AML-193 (cell line): ENCODE measurements at regions not wholly inside any gene's neighbourhood (a gene's known extent, or its start where the extent isn't known, plus 50 kb on each side); places are given as distances from the start of the nearest gene placed in this dataset.

Experiments
- DNase-seq, 2 experiments: peaks; one replicate each; lab custom pipeline; 2025; lab: John Stamatoyannopoulos, UW

DNA sequence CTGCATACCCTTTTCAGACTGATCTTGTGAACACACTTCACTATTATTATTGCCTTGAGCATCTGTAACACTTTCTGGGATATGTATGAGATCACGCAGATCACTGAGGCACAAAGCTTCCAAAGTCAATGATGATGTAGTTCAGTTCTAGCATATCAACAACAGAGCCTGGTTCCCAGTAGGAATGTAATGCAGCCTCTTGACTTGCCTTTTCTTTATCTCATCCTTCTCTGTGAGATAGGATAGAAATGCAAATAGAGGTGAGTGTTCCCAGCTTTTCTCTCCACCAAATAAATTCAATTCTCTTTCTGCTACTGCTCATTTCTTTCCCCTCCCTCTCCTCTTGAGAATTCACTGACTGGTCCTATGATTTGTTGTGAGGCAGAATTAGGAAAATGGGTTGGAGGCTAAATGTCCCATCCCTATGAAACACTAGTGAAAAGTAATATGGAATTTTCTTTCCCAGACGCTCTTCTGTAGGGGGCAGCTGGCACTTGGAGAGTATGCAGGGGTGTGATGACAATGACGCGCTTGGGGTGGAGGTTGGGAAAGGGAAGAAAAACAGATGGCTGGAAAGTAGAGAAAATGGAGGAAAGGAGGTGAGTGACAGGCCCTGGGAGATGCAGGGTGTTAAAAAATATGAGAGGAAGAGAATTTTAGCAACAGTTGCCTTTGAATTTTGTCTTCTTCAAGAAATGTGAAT, 96.0 kb upstream of the TMTC1 start:
- no peak for DNase-seq

DNA sequence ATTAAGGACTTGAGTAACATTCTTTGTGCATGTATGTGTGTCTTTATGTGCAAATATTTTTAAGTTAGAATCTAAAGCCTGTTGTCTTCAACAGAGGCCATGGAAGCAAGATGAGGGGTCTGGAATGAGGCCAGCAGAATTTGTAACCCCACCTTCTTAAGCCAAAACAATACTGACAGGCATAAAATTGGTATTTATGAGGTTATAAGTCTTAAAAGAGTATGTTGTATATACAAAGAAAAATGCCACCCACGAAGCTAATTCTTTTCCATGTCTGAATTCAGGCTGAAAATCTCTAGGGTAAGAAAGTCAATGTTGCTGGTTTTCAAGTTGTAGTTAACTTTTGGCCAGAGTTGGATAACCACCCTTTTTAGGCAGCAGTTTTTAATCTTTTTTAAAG, 86.2 kb upstream of the TMTC1 start:
- DNase-seq: no peak

DNA sequence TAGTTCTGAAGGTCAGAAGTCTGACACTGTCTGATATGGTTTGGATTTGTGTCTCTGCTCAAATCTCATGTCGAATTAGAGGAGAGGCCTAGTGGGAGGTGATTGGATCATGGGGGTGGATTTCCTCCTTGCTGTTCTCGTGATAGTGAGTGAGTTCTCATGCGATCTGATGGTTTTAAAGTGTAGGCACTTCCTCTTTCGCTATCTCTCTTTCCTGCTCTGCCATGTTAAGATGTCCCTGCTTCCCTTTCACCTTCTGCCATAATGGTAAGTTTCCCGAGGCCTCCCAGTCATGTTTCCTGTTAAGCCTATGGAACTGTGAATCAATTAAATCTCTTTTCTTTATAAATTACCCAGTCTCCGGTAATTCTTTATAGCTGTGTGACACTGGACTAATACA, 84.1 kb upstream of the TMTC1 start:
- DNase-seq: no peak

DNA sequence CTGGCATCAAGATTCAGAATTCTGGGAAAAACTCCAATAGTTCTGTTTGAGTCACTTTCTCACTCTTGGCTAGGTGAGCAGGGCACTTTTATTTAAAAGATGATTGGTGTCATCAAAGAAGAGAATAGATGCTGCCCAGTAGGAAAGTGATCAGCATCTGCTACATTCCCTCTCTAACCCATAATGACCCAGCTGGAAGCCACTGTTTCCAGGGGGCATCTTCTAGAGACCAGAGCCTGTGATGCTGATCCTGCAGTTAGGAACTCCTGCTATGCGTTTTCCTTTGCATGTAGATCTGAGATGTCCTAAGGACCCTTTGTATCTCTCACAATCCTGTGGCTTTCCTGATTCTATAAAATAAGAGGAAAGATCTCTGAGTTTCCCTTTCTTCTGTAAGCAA, 79.9 kb upstream of the TMTC1 start:
- DNase-seq: no peak

DNA sequence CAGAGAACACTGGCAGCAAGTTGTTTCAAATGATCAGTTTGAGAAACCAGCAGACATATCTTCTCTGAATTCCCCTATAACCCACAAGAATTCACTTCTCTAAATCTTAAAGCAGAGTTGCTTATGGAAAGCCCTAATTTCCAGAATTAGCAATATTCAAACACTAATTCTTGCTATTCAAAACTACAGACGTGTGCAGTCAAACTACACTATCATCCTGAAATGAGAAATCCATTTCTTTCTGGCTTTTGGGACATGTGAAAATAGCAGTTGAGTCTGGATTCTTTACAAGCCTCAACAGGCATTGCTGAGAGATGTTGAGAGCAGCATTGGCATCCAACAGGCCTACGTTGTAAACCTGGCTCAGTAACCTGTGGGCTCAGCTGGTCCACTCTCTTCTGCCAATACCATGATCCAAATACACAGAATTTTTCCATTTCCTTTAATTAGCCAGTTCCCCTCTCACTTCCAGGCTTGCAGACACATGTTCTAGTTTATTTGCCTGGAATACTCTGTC, 74.6 kb upstream of the TMTC1 start:
- DNase-seq: no peak

DNA sequence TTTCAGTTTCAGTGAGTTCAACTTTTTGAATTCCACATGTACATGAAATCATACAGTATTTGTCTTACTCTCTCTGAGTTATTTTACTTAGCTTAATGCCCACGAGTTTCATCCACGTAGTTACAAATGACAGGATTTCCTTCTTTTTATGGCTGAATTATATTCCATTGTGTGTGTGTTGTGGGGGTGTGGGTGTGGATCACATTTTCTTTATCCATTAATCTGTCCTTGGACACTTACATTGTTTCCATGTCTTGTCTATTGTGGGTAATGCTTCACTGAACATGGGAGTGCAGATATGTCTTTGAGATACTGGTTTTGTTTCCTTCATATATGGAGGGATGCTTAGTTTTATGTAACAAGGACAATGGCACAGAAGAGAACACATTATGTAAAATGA, 63.5 kb upstream of the TMTC1 start:
- no peak for DNase-seq

DNA sequence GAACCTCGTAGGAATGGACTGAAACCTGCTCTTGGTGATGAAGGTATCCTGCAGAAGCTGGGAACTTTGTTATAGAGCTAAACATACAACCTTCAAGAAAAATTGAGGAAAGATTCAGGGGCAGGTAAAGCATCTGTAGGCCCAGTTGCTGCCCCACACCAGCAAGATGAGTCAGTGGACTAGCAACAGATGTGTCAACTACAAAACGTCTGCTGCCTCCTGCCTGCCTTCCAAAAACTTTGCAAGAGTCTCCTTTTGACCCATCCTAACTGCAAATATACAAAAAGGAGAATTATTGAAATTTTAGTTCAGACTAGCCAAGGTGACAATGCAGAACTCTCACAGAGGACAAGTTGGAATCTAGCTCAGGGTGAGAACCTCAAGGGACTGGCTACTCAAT, 60.9 kb upstream of the TMTC1 start:
- no peak for DNase-seq

DNA sequence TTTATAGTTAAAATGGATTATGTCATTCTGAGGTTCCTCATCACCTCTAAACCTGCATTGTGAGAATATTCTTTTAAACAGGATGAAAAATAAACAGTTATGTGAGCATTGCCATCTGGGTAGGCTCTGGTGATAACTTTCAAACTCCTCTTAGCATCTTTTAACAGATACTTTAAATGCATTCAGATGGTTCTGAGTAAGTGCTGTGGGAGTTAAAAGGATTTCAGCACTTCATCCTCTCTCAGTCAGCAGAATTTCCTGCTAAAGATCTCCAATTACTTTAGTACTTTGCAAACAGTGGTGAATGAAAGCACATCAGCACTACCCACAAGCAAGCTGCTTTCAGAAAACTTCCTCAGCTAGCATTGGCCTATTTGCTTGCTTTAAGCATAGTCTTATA, 59.3 kb upstream of the TMTC1 start:
- no peak for DNase-seq

DNA sequence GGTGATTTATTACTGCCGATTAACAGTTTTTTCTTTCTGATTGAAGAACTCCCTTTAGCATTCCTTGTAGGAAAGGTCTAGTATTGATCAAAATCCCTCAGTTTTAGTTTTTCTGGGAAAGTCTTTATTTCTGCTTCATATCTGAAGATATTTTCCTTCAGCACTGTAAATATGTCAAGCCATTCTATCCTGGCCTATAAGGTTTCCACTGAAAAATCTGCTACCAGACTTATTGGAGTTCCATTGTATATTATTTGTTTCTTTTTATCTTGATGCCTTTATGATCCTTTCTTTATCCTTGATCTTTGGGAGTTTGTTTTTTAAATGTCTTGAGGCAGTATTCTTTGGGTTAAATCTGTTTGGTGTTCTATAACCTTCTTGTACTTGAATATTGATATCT, 55.0 kb upstream of the TMTC1 start:
- no peak for DNase-seq
